ENCODE measurements at regions not wholly inside any gene's neighbourhood (a gene's known extent, or its start where the extent isn't known, plus 50 kb on each side); places are given as distances from the start of the nearest gene placed in this dataset.

DNA sequence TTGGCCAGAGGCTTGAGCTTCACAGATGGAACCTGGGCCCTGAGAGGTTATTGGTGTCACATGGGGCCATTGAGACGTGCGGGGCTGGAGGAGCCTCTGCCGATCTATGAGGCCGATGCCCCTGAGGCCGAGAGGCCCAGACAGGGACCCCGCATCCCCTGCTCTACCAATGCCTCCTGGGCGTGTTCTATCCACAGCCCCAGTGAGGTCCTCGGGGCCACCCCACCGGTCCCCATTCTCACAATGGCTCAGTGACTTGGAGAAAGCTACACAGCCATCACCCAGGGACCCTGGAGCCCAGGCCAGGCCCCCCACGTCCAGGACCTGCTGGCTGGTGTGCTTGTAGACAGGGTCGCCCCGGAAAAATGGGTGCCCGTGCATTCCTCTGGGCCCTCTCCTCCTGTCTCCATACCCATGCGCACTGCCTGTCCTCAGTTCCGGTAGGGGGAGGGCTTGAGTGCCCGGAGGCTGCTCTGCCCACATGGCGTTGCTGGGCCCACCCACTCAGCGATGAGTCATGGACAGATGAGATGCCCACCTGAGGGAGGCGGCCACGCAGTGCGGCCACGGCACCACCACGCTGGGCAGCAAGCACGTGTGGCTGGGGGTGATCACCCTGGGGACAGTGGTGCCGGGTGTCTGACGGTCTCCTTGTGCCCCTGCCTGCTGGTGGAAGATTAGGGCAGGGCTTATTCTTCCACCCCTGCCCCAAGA, 1224.7 kb downstream of the BRD1 start:
- no peak for TF ChIP-seq POLR2A (IDR thresholded peaks at IDR 0.05)
- TF ChIP-seq, protein P1, sequence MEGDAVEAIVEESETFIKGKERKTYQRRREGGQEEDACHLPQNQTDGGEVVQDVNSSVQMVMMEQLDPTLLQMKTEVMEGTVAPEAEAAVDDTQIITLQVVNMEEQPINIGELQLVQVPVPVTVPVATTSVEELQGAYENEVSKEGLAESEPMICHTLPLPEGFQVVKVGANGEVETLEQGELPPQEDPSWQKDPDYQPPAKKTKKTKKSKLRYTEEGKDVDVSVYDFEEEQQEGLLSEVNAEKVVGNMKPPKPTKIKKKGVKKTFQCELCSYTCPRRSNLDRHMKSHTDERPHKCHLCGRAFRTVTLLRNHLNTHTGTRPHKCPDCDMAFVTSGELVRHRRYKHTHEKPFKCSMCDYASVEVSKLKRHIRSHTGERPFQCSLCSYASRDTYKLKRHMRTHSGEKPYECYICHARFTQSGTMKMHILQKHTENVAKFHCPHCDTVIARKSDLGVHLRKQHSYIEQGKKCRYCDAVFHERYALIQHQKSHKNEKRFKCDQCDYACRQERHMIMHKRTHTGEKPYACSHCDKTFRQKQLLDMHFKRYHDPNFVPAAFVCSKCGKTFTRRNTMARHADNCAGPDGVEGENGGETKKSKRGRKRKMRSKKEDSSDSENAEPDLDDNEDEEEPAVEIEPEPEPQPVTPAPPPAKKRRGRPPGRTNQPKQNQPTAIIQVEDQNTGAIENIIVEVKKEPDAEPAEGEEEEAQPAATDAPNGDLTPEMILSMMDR (IDR thresholded peaks at IDR 0.05): no peak

Data from heart left ventricle (tissue), 13 donors.